ENCODE measurements at regions not wholly inside any gene's neighbourhood (a gene's known extent, or its start where the extent isn't known, plus 50 kb on each side); places are given as distances from the start of the nearest gene placed in this dataset.

GRCh38 chr12:19951664-19952063 is 416.7 kb upstream of the PDE3A start:
- intact Hi-C loops (cut with micrococcal nuclease; ENCODE audit: unreplicated experiment), result no loop called here
- no peak for DNase-seq
- TF ChIP-seq CTCF (IDR thresholded peaks at IDR 0.05; ENCODE audit: insufficient read depth in 1 of 2, low read depth in 1 of 2, low read length in 1 of 2, severe bottlenecking in 1 of 2, unreplicated experiment in 1 of 2), result no peak
- no peaks in the 10 kb centered on the region for H3K9me3 Mint-ChIP-seq (ENCODE audit: unreplicated experiment)
- H3K36me3 Mint-ChIP-seq (ENCODE audit: insufficient read depth, unreplicated experiment), result no peaks in the 10 kb centered on the region
- H3K27me3 Mint-ChIP-seq (ENCODE audit: insufficient read depth, unreplicated experiment), result no peaks in the 10 kb centered on the region
- H3K4me1 Mint-ChIP-seq (ENCODE audit: low read depth, unreplicated experiment), result no peaks in the 10 kb centered on the region
- no TSS peak for BruUV-seq (replicated peaks)
- ChIA-PET POLR2A (no interaction called here), CTCF (no interaction called here)
- Histone ChIP-seq H3K4me3 (ENCODE audit: low read depth, low read length) (no peak overlapping the region), H3K4me1 (no peaks in the 10 kb centered on the region), H3K9me3 (no peaks in the 10 kb centered on the region), H3K27me3 (replicated peaks; ENCODE audit: control insufficient read depth, insufficient read depth, low read length) (no peaks in the 10 kb centered on the region), H3K36me3 (ENCODE audit: control insufficient read depth, insufficient read depth, low read length) (no peaks in the 10 kb centered on the region)
- H3K4me3 Mint-ChIP-seq (ENCODE audit: unreplicated experiment), result no peak overlapping the region
- no peak overlapping the region for H3K27ac Mint-ChIP-seq (ENCODE audit: unreplicated experiment)

- Mint-ChIP-seq H3K4me1 (ENCODE audit: low read depth, unreplicated experiment) (no peaks in the 10 kb centered on the region), H3K27ac (ENCODE audit: unreplicated experiment) (no peak overlapping the region), H3K4me3 (ENCODE audit: unreplicated experiment) (no peak overlapping the region), H3K9me3 (ENCODE audit: unreplicated experiment) (no peaks in the 10 kb centered on the region), H3K27me3 (ENCODE audit: insufficient read depth, unreplicated experiment) (no peaks in the 10 kb centered on the region), H3K36me3 (ENCODE audit: insufficient read depth, unreplicated experiment) (no peaks in the 10 kb centered on the region)
- Histone ChIP-seq H3K9me3 (no peaks in the 10 kb centered on the region), H3K4me3 (ENCODE audit: low read depth, low read length) (no peak overlapping the region), H3K4me1 (no peaks in the 10 kb centered on the region), H3K36me3 (ENCODE audit: control insufficient read depth, insufficient read depth, low read length) (no peaks in the 10 kb centered on the region), H3K27me3 (replicated peaks; ENCODE audit: control insufficient read depth, insufficient read depth, low read length) (no peaks in the 10 kb centered on the region)
- no peak for DNase-seq
- TF ChIP-seq CTCF (IDR thresholded peaks at IDR 0.05; ENCODE audit: insufficient read depth in 1 of 2, low read depth in 1 of 2, low read length in 1 of 2, severe bottlenecking in 1 of 2, unreplicated experiment in 1 of 2), result no peak
- no TSS peak for BruUV-seq (replicated peaks)
- POLR2A ChIA-PET, result no interaction called here
- CTCF ChIA-PET, result interaction anchor here (0.6 kb wide), 1 partner anchor 9 kb away, joined by 3 read pairs; no protein-coding TSS in a partner anchor
- intact Hi-C loops (cut with micrococcal nuclease; ENCODE audit: unreplicated experiment), result no loop called here
These were observed 414.6 kb upstream of the PDE3A start for GRCh38 chr12:19953734-19954133.

GRCh38 chr12:19954163-19954562 is 414.2 kb upstream of the PDE3A start:
- H3K9me3 ChIP-seq, result no peaks in the 10 kb centered on the region
- H3K4me1 ChIP-seq, result no peaks in the 10 kb centered on the region
- intact Hi-C loops (cut with micrococcal nuclease; ENCODE audit: unreplicated experiment), result no loop called here
- Mint-ChIP-seq H3K9me3 (ENCODE audit: unreplicated experiment) (no peaks in the 10 kb centered on the region), H3K4me3 (ENCODE audit: unreplicated experiment) (no peak overlapping the region), H3K36me3 (ENCODE audit: insufficient read depth, unreplicated experiment) (no peaks in the 10 kb centered on the region), H3K4me1 (ENCODE audit: low read depth, unreplicated experiment) (no peaks in the 10 kb centered on the region), H3K27ac (ENCODE audit: unreplicated experiment) (no peak overlapping the region), H3K27me3 (ENCODE audit: insufficient read depth, unreplicated experiment) (no peaks in the 10 kb centered on the region)
- H3K27me3 ChIP-seq (replicated peaks; ENCODE audit: control insufficient read depth, insufficient read depth, low read length), result no peaks in the 10 kb centered on the region
- ChIA-PET CTCF (no interaction called here), POLR2A (no interaction called here)
- no peak overlapping the region for H3K4me3 ChIP-seq (ENCODE audit: low read depth, low read length)
- no peaks in the 10 kb centered on the region for H3K36me3 ChIP-seq (ENCODE audit: control insufficient read depth, insufficient read depth, low read length)
- no peak for TF ChIP-seq CTCF (IDR thresholded peaks at IDR 0.05; ENCODE audit: insufficient read depth in 1 of 2, low read depth in 1 of 2, low read length in 1 of 2, severe bottlenecking in 1 of 2, unreplicated experiment in 1 of 2)
- DNase-seq, result no peak
- no TSS peak for BruUV-seq (replicated peaks)
